ENCODE measurements at regions not wholly inside any gene's neighbourhood (a gene's known extent, or its start where the extent isn't known, plus 50 kb on each side); places are given as distances from the start of the nearest gene placed in this dataset.

- Histone ChIP-seq H3K36me3 (ENCODE audit: control insufficient read depth, insufficient read depth, low read length) (no peaks in the 10 kb centered on the region), H3K27ac (ENCODE audit: low read depth, low read length) (no peak overlapping the region), H3K27me3 (ENCODE audit: control insufficient read depth, insufficient read depth, low read length) (no peaks in the 10 kb centered on the region), H3K4me3 (ENCODE audit: low read length) (no peak overlapping the region), H3K4me1 (ENCODE audit: control insufficient read depth, insufficient read depth, low read length) (no peaks in the 10 kb centered on the region), H3K9ac (ENCODE audit: low read length) (no peak overlapping the region)
Measured at GRCh38 chr10:58979711-58980110, 196.7 kb upstream of the PHYHIPL start.

- H3K27me3 ChIP-seq (ENCODE audit: control insufficient read depth, insufficient read depth, low read length): no peaks in the 10 kb centered on the region
- H3K36me3 ChIP-seq (ENCODE audit: control insufficient read depth, insufficient read depth, low read length): no peaks in the 10 kb centered on the region
- no peak overlapping the region for H3K9ac ChIP-seq (ENCODE audit: low read length)
- H3K27ac ChIP-seq (ENCODE audit: low read depth, low read length): no peak overlapping the region
- H3K4me1 ChIP-seq (ENCODE audit: control insufficient read depth, insufficient read depth, low read length): no peaks in the 10 kb centered on the region
- no peak overlapping the region for H3K4me3 ChIP-seq (ENCODE audit: low read length)
Measured at GRCh38 chr10:58980826-58981415, 195.5 kb upstream of the PHYHIPL start.

- Histone ChIP-seq H3K36me3 (ENCODE audit: control insufficient read depth, insufficient read depth, low read length) (no peaks in the 10 kb centered on the region), H3K9ac (ENCODE audit: low read length) (no peak overlapping the region), H3K4me3 (ENCODE audit: low read length) (no peak overlapping the region), H3K4me1 (ENCODE audit: control insufficient read depth, insufficient read depth, low read length) (no peaks in the 10 kb centered on the region), H3K27me3 (ENCODE audit: control insufficient read depth, insufficient read depth, low read length) (no peaks in the 10 kb centered on the region), H3K27ac (ENCODE audit: low read depth, low read length) (no peak overlapping the region)
Measured at GRCh38 chr10:58981846-58982245, 194.6 kb upstream of the PHYHIPL start.

GRCh38 chr10:58982470-58983239 is 193.8 kb upstream of the PHYHIPL start:
- no peaks in the 10 kb centered on the region for H3K27me3 ChIP-seq (ENCODE audit: control insufficient read depth, insufficient read depth, low read length)
- H3K4me3 ChIP-seq (ENCODE audit: low read length): no peak overlapping the region
- no peaks in the 10 kb centered on the region for H3K4me1 ChIP-seq (ENCODE audit: control insufficient read depth, insufficient read depth, low read length)

GRCh38 chr10:58985216-58985615 is 191.2 kb upstream of the PHYHIPL start:
- H3K4me1 ChIP-seq (ENCODE audit: control insufficient read depth, insufficient read depth, low read length): no peaks in the 10 kb centered on the region
- H3K4me3 ChIP-seq (ENCODE audit: low read length): no peak overlapping the region
- no peak overlapping the region for H3K27ac ChIP-seq (ENCODE audit: low read depth, low read length)
- no peaks in the 10 kb centered on the region for H3K36me3 ChIP-seq (ENCODE audit: control insufficient read depth, insufficient read depth, low read length)
- H3K9ac ChIP-seq (ENCODE audit: low read length): no peak overlapping the region
- H3K27me3 ChIP-seq (ENCODE audit: control insufficient read depth, insufficient read depth, low read length): no peaks in the 10 kb centered on the region

More at GRCh38 chr10:58982470-58983239, 193.8 kb upstream of the PHYHIPL start:
- H3K9ac ChIP-seq (ENCODE audit: low read length): no peak overlapping the region
- no peak overlapping the region for H3K27ac ChIP-seq (ENCODE audit: low read depth, low read length)
- H3K36me3 ChIP-seq (ENCODE audit: control insufficient read depth, insufficient read depth, low read length): no peaks in the 10 kb centered on the region

GRCh38 chr10:58989486-58990039 is 186.9 kb upstream of the PHYHIPL start:
- Histone ChIP-seq H3K27ac (ENCODE audit: low read depth, low read length) (no peak overlapping the region), H3K4me3 (ENCODE audit: low read length) (no peak overlapping the region), H3K27me3 (ENCODE audit: control insufficient read depth, insufficient read depth, low read length) (no peaks in the 10 kb centered on the region), H3K4me1 (ENCODE audit: control insufficient read depth, insufficient read depth, low read length) (no peaks in the 10 kb centered on the region), H3K36me3 (ENCODE audit: control insufficient read depth, insufficient read depth, low read length) (no peaks in the 10 kb centered on the region), H3K9ac (ENCODE audit: low read length) (no peak overlapping the region)

- no peak overlapping the region for H3K9ac ChIP-seq (ENCODE audit: low read length)
- no peak overlapping the region for H3K27ac ChIP-seq (ENCODE audit: low read depth, low read length)
- H3K4me1 ChIP-seq (ENCODE audit: control insufficient read depth, insufficient read depth, low read length): no peaks in the 10 kb centered on the region
- H3K27me3 ChIP-seq (ENCODE audit: control insufficient read depth, insufficient read depth, low read length): no peaks in the 10 kb centered on the region
- H3K36me3 ChIP-seq (ENCODE audit: control insufficient read depth, insufficient read depth, low read length): no peaks in the 10 kb centered on the region
- no peak overlapping the region for H3K4me3 ChIP-seq (ENCODE audit: low read length)
Measured at GRCh38 chr10:58990693-58991092, 185.8 kb upstream of the PHYHIPL start.

GRCh38 chr10:58991856-58992255 is 184.6 kb upstream of the PHYHIPL start:
- Histone ChIP-seq H3K4me3 (ENCODE audit: low read length) (no peak overlapping the region), H3K9ac (ENCODE audit: low read length) (no peak overlapping the region), H3K27me3 (ENCODE audit: control insufficient read depth, insufficient read depth, low read length) (no peaks in the 10 kb centered on the region), H3K27ac (ENCODE audit: low read depth, low read length) (no peak overlapping the region), H3K4me1 (ENCODE audit: control insufficient read depth, insufficient read depth, low read length) (no peaks in the 10 kb centered on the region), H3K36me3 (ENCODE audit: control insufficient read depth, insufficient read depth, low read length) (no peaks in the 10 kb centered on the region)

- H3K27ac ChIP-seq (ENCODE audit: low read depth, low read length): no peak overlapping the region
- H3K27me3 ChIP-seq (ENCODE audit: control insufficient read depth, insufficient read depth, low read length): no peaks in the 10 kb centered on the region
- H3K4me1 ChIP-seq (ENCODE audit: control insufficient read depth, insufficient read depth, low read length): no peaks in the 10 kb centered on the region
- no peaks in the 10 kb centered on the region for H3K36me3 ChIP-seq (ENCODE audit: control insufficient read depth, insufficient read depth, low read length)
- no peak overlapping the region for H3K4me3 ChIP-seq (ENCODE audit: low read length)
- no peak overlapping the region for H3K9ac ChIP-seq (ENCODE audit: low read length)
Measured at GRCh38 chr10:58992830-58993460, 183.5 kb upstream of the PHYHIPL start.

DNA sequence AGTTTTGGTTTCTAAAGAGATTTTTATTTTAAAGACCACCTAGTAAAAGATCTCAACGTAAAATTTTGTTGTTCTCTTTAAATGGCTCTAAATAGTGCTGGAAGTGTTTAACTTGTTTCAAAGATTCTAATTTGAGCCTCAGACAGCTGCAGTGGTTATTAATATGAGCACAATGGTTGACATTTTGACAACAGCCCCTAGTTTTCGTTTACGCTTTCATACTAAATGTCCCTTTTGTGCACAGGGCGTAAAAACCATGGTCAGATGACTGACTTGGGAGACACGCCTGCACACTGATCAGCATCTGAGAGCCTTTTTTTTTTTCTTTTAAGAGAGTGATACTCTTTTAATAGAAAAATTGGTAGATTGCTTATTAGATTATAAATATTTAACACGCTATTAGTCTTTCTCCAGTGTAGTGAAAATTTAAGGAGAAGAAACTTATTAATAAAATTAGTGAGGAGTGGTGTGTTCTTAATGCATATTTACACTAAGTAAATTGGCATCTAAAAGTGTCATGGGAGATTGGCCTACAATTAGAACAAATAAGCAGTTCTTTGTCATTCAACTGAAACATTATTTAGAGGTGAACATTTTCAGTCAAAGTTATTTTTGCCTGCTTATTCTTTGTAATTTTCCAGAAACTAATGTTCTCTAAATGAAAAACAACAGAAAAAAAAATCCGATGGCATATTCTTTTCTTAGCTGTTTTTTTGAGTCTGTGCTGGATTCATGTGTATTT is 182.8 kb upstream of the PHYHIPL start:
- no peak overlapping the region for H3K27ac ChIP-seq (ENCODE audit: low read depth, low read length)
- no peak overlapping the region for H3K9ac ChIP-seq (ENCODE audit: low read length)

GRCh38 chr10:58994226-58995057 is 182.0 kb upstream of the PHYHIPL start:
- Histone ChIP-seq H3K4me3 (ENCODE audit: low read length) (no peak overlapping the region), H3K4me1 (ENCODE audit: control insufficient read depth, insufficient read depth, low read length) (no peaks in the 10 kb centered on the region), H3K9ac (ENCODE audit: low read length) (no peak overlapping the region), H3K27me3 (ENCODE audit: control insufficient read depth, insufficient read depth, low read length) (no peaks in the 10 kb centered on the region), H3K36me3 (ENCODE audit: control insufficient read depth, insufficient read depth, low read length) (no peaks in the 10 kb centered on the region), H3K27ac (ENCODE audit: low read depth, low read length) (no peak overlapping the region)

More for the DNA sequence above, 182.8 kb upstream of the PHYHIPL start:
- no peaks in the 10 kb centered on the region for H3K4me1 ChIP-seq (ENCODE audit: control insufficient read depth, insufficient read depth, low read length)
- no peaks in the 10 kb centered on the region for H3K27me3 ChIP-seq (ENCODE audit: control insufficient read depth, insufficient read depth, low read length)
- H3K36me3 ChIP-seq (ENCODE audit: control insufficient read depth, insufficient read depth, low read length): no peaks in the 10 kb centered on the region
- H3K4me3 ChIP-seq (ENCODE audit: low read length): no peak overlapping the region

All from rectal smooth muscle tissue (tissue), 1 donor.